Adrenal gland (tissue), 5 donors: ENCODE measurements at regions not wholly inside any gene's neighbourhood (a gene's known extent, or its start where the extent isn't known, plus 50 kb on each side); places are given as distances from the start of the nearest gene placed in this dataset.

Experiments used
- CTCF ChIP-seq, 6 experiments: fragments of 450-650 bp in 4 of 6; fragments of 200-600 bp in 2 of 6; sonication (generic) in 1 of 6; IDR thresholded peaks; 1 replicate in 5 of 6; 2 replicates in 1 of 6; pipeline versions ENCODE4 v1.5.1 to v1.8.0; 2016 to 2021; ENCODE audit warnings: antibody characterized with exemption in 6 of 6, mild to moderate bottlenecking in 2 of 6, moderate library complexity in 1 of 6
- POLR2A ChIP-seq, 2 donors: fragments of 450-650 bp; IDR thresholded peaks; one replicate each; pipeline ENCODE4 v1.6.1; 2017; ENCODE audit warnings: antibody characterized with exemption in 2 of 2, mild to moderate bottlenecking in 2 of 2, moderate library complexity in 1 of 2
- donor health status: DM: no; HTN: no; CAD: no.

- TF ChIP-seq CTCF (IDR thresholded peaks at IDR 0.05) (no peak), POLR2A (IDR thresholded peaks at IDR 0.05) (no peak)
These were observed 516.4 kb downstream of the ZEB2 start for GRCh38 chr2:144003460-144004075.
